ENCODE measurements at regions not wholly inside any gene's neighbourhood (a gene's known extent, or its start where the extent isn't known, plus 50 kb on each side); places are given as distances from the start of the nearest gene placed in this dataset.

GRCh38 chr13:65095161-65096082 is 2134.7 kb downstream of the PCDH9 start:
- DNase-seq = no peak

- DNase-seq = no peak
These were observed 2136.8 kb downstream of the PCDH9 start for GRCh38 chr13:65093357-65093756.

DNA sequence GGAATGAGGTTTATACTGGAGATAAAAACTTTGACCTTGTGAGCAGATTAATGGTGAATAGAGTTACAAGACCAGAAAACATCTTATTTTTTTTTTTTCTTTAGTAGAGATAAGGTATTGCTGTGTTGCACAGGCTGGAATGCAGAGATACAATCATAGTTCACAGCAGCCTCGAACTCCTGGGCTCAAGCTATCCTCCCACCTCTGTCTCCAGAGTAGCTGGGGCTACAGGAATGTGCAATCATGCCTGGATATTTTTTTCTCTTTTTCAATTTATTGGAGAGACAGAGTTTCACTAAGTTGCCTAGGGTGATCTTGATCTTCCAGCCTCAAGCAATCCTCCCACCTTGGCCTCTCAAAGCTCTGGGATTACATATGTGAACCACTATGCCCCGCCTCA is 2139.1 kb downstream of the PCDH9 start:
- no peak for DNase-seq

DNA sequence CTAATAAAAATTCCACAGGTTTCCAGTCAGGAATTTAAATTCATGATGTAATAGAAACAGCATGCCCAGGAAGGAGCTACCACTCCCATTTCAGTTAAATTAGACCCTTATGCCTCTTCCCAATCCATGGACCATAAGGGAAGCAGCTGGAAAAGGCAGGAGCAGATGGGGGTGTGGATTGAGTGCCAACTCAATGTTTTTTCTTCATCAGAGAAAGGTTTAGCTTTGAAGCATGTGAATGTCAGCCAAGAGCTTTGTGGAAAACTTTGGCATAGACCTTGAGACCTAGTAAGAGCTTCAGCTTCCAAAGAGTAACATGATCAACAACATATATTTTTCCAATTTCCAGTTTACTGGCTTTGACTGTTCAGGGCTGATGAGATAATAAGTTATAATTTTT is 2139.9 kb downstream of the PCDH9 start:
- no peak for DNase-seq

DNA sequence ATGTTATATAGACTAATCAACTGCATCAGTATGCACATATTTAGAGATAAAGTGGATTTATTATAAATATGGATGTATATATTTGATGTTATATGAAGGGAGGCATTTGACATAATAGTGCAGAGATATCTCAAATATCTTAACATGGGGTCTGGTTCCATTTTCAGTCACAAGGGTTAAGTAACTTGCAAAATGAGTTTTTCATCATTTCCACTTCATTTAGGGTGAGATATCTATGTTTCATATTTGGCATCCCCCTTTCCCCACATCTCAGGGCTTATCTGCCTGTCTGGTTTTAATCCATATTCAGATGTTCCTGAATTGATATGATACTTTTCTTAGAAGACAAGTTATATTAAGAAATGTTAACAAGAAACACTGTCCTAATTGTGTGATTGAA is 2141.2 kb downstream of the PCDH9 start:
- DNase-seq = no peak

DNA sequence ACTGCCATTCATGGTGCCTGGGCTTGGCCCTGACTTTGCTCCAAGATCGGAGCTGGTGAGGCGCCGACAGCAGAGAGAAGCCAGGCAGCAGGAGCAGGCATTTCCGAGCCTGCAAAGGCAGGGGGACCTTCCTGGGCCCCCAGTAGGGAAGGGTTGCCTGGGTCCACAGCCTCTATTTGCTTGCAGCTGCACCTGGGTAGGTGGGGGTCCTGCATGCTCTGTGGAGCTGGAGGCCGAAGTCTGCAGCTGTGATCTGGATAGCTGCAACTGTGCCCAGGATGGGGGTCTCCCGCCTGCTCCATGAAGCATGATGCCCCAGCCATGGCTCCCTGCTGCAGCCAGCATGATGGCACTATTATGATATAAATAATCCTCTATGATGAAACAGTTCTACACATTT is 2144.2 kb downstream of the PCDH9 start:
- no peak for DNase-seq

- DNase-seq = no peak
These were observed 2155.9 kb downstream of the PCDH9 start for GRCh38 chr13:65074248-65074647.

GRCh38 chr13:65064967-65065366 is 2165.2 kb downstream of the PCDH9 start:
- no peak for DNase-seq

DNA sequence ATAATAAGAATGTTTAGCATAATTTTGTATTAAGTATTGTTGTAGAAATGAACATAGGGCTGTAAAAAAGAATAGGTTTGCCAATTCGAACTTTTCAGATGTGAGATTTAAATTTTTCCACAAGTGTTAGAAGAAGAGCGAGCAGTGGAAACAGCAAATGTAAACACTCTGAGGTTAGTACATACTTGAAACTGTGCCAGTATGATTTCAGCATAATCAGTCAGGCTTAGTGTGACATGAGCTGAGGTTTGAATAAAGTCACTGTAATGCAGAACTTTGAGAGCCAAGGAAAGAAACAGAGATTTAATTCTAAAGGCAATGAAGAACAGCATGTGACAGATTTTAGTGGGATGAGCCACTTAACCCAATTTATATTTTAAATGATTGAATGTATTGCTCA is 2166.4 kb downstream of the PCDH9 start:
- DNase-seq = no peak

DNA sequence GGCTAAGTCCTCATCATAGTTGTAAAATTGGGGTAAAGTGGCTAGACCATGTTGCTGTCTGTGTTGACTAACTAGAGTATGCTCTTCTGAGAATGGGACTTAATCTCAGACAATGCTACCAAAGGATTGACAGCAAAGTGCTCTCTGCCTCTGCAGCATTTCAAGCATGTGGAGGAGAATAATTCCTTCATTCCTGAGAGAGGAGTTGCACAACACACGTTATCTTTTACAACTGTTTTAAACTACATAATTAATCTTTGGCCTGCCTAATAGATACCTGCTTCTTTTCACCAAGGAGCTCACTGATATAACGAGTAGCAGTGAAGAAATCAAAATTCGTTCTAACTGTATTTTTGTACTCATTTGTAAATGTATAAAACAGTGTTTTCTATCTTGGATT is 2172.2 kb downstream of the PCDH9 start:
- no peak for DNase-seq

GRCh38 chr13:65054277-65054676 is 2175.9 kb downstream of the PCDH9 start:
- DNase-seq = no peak

DNA sequence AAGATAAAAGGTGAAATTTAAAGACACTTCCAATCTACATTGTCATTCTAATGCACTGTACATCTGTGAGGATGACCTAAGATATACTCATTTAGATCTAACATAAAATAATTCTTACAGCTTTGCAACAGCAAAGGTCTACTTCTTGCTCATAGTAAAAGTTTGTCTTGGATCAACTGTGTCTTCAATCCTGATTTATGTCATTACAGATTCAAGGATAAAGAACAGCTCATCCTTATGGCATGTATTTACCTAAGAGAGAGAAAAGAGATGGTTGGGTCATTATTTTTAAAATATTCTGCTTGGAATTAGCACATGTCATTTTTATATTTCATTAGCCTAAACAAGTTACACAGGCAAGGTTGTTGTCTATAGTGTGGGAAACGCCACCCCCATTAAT is 2193.1 kb downstream of the PCDH9 start:
- no peak for DNase-seq

GRCh38 chr13:65035302-65035701 is 2194.8 kb downstream of the PCDH9 start:
- no peak for DNase-seq

DNA sequence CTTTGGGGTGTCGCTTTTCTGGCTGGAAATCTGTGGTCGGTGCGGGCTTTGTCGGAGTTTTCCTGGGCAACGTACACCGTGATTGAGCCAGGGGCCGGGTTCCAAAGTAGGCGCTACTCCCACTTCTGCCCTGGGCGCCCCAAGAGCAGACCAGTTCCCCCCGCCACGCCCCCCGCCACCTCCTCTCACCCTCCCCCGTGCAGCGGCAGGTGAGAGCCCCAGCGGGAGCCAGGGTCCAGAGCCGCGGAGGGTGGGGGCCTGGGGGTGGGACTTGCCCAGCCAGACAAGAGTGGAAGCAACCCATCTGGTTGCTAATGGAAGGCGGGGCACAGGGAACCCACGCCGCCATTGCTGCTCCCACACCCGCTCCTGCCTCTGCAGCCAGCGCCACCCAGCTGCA is 2195.9 kb downstream of the PCDH9 start:
- no peak for DNase-seq

GRCh38 chr13:65032825-65033224 is 2197.3 kb downstream of the PCDH9 start:
- DNase-seq = no peak

GRCh38 chr13:65028101-65028500 is 2202.0 kb downstream of the PCDH9 start:
- no peak for DNase-seq

GRCh38 chr13:65026505-65026904 is 2203.6 kb downstream of the PCDH9 start:
- no peak for DNase-seq

DNA sequence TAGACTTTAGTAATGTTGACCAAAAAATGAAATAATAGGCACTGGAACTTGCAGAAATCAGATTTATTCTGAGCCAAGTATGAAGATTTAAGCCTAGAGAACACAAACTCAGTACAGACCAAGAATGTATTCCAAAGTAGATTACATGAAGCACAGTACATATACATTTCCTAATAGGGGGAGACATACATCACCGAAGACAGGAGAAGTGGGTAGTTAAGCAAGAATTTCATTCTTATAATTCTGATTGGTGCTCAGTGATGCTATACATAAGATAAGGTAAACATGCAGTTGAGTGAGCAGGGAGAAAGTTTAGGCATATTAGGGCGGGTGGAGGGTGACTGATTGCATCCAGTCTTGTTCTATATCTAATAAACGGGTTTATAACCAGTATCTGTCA is 2218.8 kb downstream of the PCDH9 start:
- DNase-seq = no peak

DNA sequence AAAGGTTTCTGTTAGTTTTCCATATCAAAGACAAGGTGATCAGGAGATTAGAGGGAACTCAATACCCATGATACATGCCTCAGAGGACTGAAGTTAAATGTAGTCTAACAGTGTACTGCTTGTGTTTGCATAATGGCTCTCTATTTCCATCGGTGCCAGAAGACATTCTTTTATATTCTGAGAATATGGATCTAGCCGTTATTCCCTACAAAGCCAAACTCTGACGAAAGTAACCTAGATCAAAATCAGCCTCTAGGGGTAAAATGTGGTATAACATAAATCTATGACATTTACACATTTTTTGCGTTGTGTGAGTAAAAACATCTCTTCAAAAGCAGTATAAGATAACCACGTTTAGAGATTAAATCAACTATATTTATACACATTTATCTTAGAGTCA is 2232.7 kb downstream of the PCDH9 start:
- DNase-seq = no peak

- DNase-seq = no peak
These were observed 2236.5 kb downstream of the PCDH9 start for GRCh38 chr13:64993514-64994164.

DNA sequence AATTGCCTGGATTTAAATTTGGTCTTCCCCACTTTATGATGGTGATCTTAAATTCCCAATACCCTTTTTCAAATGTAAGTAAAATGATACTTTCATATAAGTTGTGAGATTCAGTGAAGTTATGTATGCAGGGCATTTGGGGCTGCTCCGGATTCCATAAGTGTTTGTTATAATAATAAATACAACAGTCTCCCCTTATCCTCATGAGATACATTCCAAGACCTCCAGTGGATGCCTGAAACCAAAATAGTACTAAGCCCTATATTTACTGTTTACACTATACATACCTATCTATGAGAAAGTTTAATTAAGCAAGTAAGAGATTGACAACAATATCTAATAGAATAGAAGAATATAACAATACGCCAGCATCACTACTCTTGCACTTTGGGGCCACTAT is 2237.8 kb downstream of the PCDH9 start:
- no peak for DNase-seq

GRCh38 chr13:64985075-64985474 is 2245.1 kb downstream of the PCDH9 start:
- no peak for DNase-seq

DNA sequence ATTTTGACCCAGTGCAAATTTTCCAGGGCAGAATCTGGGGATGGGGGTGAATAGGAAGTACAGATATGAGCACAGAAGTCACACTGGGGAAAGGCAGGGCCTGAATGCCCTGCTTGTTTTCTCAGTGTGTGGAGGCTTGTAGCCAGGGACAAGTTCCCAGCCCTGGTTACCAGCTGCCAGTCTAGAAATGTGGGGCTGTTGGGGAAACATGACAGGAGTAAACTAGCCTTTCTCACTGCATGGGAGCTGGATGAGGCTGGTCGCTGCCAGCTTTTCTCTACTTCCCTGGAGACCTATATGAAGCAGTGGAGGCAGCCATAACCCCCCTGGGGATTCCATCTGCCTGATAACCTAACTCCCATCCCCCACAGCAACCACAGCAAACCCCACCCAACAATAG is 2267.7 kb downstream of the PCDH9 start:
- no peak for DNase-seq

- no peak for DNase-seq
These were observed 2270.9 kb downstream of the PCDH9 start for GRCh38 chr13:64959276-64959675.

GRCh38 chr13:64958106-64958505 is 2272.0 kb downstream of the PCDH9 start:
- no peak for DNase-seq
